DND-41 (cell line): ENCODE measurements at regions not wholly inside any gene's neighbourhood (a gene's known extent, or its start where the extent isn't known, plus 50 kb on each side); places are given as distances from the start of the nearest gene placed in this dataset.
"Not testable (repeated sequence)": the region's sequence is repeated elsewhere in the genome, so short reads cannot be mapped to it uniquely, and the experiment has no call there.

Experiments
- ATAC-seq: fragments of 200-7000 bp; cut with Tn5 transposase; 3 replicates; pipeline ENCODE4 v1.9.1; 2021; ENCODE audit warnings: low read depth; ENCODE audit not compliant: insufficient read depth
- DNase-seq: peaks from one replicate; pipeline ENCODE4 v3.0.0-alpha.2; 2020
- H2AFZ ChIP-seq: 2 replicates; pipeline ENCODE4 v1.6.0; 2012; ENCODE audit warnings: low read depth, low read length
- H3K27ac ChIP-seq: 2 replicates; pipeline ENCODE4 v1.5.1; 2012; ENCODE audit warnings: low read length, inconsistent platforms
- H3K27me3 ChIP-seq: fragments of 200-600 bp; sonication (generic); 2 replicates; pipeline ENCODE4 v1.6.0; 2012; ENCODE audit warnings: low read length, mild to moderate bottlenecking, inconsistent platforms; ENCODE audit not compliant: insufficient read depth, poor library complexity
- H3K36me3 ChIP-seq: 2 replicates; pipeline ENCODE4 v1.5.1; 2012; ENCODE audit warnings: low read length, inconsistent platforms; ENCODE audit not compliant: insufficient read depth
- H3K4me1 ChIP-seq: 2 replicates; pipeline ENCODE4 v1.5.1; 2012; ENCODE audit warnings: mild to moderate bottlenecking, low read length; ENCODE audit not compliant: insufficient read depth
- H3K4me2 ChIP-seq: 2 replicates; pipeline ENCODE4 v1.6.0; 2012; ENCODE audit warnings: mild to moderate bottlenecking, moderate library complexity, low read length, inconsistent platforms; ENCODE audit not compliant: insufficient read depth
- H3K4me3 ChIP-seq, 2 experiments: fragments of 200-600 bp in 1 of 2; shearing (Covaris generic) in 1 of 2; 2 replicates each; pipeline ENCODE4 v1.5.1; 2012 to 2016; ENCODE audit warnings: inconsistent platforms in 2 of 2, low read length in 2 of 2, mild to moderate bottlenecking in 2 of 2, low read depth in 1 of 2, moderate library complexity in 1 of 2
- H3K79me2 ChIP-seq: 2 replicates; pipeline ENCODE4 v1.6.0; 2012; ENCODE audit warnings: low read length, inconsistent platforms; ENCODE audit not compliant: insufficient read depth
- H3K9ac ChIP-seq: 2 replicates; pipeline ENCODE4 v1.6.0; 2012; ENCODE audit warnings: low read depth, mild to moderate bottlenecking, inconsistent platforms, low read length, moderate library complexity
- H3K9me3 ChIP-seq: 2 replicates; pipeline ENCODE4 v1.5.1; 2012; ENCODE audit warnings: low read length, moderate library complexity, mild to moderate bottlenecking, inconsistent platforms; ENCODE audit not compliant: insufficient read depth, severe bottlenecking
- H4K20me1 ChIP-seq: 2 replicates; pipeline ENCODE4 v1.6.0; 2012; ENCODE audit warnings: low read length; ENCODE audit not compliant: insufficient read depth
- EZH2 ChIP-seq: IDR thresholded peaks from 3 replicates; pipeline ENCODE4 v1.6.1; 2012; ENCODE audit warnings: borderline replicate concordance, low read depth, mild to moderate bottlenecking, moderate library complexity, low read length, inconsistent platforms; ENCODE audit not compliant: severe bottlenecking
- TF ChIP-seq, protein P1 (sequence below): IDR thresholded peaks from 2 replicates; pipeline ENCODE4 v1.5.1; 2012; ENCODE audit warnings: borderline replicate concordance, low read length, moderate library complexity, mild to moderate bottlenecking; ENCODE audit not compliant: poor library complexity, severe bottlenecking; ENCODE audit errors: extremely low read depth

DNA sequence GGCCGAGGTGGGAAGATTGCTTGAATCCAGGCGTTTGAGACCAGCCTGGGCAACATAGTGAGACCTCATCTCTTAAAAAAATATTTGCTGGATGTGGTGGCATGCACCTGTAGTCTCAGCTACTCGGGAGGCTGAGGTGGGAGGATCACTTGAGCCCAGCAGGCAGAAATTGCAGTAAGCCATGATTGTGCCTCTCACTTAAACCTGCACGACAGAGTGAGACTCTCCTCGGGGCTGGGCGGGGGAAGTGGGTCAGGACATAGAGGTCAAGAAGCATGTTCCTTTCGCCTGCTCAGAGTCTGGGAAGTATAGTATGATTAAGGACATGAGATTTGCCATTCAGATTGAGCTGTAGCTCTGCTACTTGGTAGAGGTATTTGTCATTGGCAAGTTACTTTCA is 52.3 kb downstream of the SEPTIN7 start:
- not testable (repeated sequence) for DNase-seq, H3K4me2 ChIP-seq, H3K27me3 ChIP-seq, H3K9me3 ChIP-seq, H3K4me1 ChIP-seq, ATAC-seq, H3K27ac ChIP-seq, H2AFZ ChIP-seq, H3K9ac ChIP-seq, H3K4me3 ChIP-seq
- peaks cover 100% of the 10 kb centered on the region for H3K79me2 ChIP-seq
- H4K20me1 ChIP-seq, result peaks cover 54% of the 10 kb centered on the region
- peaks cover 56% of the 10 kb centered on the region for H3K36me3 ChIP-seq

DNA sequence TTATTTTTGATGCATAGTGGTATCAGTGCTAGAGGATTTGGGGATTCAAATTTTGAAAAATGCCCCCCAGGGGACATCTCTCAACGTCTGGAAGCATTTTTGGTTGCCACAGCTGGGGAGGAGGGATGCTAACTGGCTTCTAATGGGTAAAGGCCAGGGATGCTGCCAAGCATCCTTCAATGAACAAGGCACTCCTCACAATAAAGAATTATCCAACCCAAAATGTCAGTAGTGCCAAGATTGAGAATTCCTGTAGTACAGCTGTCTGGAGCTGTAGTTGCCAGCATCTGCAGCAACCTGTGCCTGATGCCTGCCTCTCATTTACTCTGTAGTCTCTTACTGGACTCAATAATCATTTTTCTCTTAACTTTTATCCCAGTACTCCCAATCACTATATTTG is 53.5 kb downstream of the SEPTIN7 start:
- Histone ChIP-seq H3K36me3 (peaks cover 45% of the 10 kb centered on the region), H4K20me1 (peaks cover 54% of the 10 kb centered on the region)
- TF ChIP-seq EZH2, result no peak
- TF ChIP-seq, protein P1, sequence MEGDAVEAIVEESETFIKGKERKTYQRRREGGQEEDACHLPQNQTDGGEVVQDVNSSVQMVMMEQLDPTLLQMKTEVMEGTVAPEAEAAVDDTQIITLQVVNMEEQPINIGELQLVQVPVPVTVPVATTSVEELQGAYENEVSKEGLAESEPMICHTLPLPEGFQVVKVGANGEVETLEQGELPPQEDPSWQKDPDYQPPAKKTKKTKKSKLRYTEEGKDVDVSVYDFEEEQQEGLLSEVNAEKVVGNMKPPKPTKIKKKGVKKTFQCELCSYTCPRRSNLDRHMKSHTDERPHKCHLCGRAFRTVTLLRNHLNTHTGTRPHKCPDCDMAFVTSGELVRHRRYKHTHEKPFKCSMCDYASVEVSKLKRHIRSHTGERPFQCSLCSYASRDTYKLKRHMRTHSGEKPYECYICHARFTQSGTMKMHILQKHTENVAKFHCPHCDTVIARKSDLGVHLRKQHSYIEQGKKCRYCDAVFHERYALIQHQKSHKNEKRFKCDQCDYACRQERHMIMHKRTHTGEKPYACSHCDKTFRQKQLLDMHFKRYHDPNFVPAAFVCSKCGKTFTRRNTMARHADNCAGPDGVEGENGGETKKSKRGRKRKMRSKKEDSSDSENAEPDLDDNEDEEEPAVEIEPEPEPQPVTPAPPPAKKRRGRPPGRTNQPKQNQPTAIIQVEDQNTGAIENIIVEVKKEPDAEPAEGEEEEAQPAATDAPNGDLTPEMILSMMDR, result no peak

DNA sequence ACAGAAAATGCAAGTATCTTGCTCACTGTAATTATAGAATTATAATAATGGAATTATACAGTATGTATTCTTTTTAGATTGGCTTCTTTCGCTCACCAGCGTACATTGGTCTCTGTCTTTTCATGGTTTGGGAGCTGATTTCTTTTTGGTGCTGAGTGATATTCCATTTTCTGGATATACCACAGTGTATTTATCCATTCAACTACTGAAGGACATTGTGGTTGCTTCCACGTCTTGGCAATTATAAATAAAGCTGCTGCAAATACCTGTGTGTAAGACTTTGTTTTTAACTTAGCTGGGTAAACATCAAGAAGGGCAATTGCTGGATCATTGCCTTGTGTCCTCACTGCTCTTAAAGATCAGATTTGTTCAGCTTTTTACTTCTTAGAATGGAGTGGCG is 55.3 kb downstream of the SEPTIN7 start:
- Histone ChIP-seq H3K27me3 (no peaks in the 10 kb centered on the region), H3K4me1 (no peaks in the 10 kb centered on the region), H3K36me3 (peaks cover 44% of the 10 kb centered on the region), H4K20me1 (peaks cover 57% of the 10 kb centered on the region), H3K27ac (no peak overlapping the region), H3K9ac (no peak overlapping the region), H3K9me3 (no peaks in the 10 kb centered on the region), H3K79me2 (peaks cover 99% of the 10 kb centered on the region), H3K4me2 (no peak overlapping the region), H3K4me3 (no peak overlapping the region), H2AFZ (no peak overlapping the region)
- TF ChIP-seq, protein P1, result no peak
- TF ChIP-seq EZH2, result no peak
- no peak for ATAC-seq
- DNase-seq, result no peak

More for the DNA sequence above, 53.5 kb downstream of the SEPTIN7 start:
- no peak overlapping the region for H3K9ac ChIP-seq
- ATAC-seq (no peak), DNase-seq (no peak)
- H3K9me3 ChIP-seq, result no peaks in the 10 kb centered on the region
- no peaks in the 10 kb centered on the region for H3K27me3 ChIP-seq
- H3K4me1 ChIP-seq, result no peaks in the 10 kb centered on the region
- no peak overlapping the region for H3K4me2 ChIP-seq
- H3K27ac ChIP-seq, result no peak overlapping the region
- peaks cover 99% of the 10 kb centered on the region for H3K79me2 ChIP-seq
- no peak overlapping the region for H3K4me3 ChIP-seq
- no peak overlapping the region for H2AFZ ChIP-seq

DNA sequence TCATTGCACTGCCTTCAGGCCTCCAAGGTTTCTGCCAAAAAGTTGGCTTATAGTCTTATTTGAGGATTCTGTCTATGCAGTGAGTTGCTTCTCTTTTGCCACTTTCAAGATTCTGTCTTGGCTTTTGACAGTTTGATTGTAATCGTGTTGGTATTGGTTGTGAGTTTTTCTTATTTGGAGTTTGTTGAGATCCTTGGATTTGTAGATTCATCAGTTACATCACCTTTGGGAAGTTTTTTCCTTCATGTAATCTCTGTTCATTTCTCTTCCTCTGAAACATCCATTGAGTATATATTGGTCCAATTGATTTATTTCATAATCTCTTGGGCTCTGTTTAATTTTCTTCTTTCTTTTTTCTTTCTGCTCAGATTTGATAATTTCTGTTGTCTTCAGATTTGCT is 59.8 kb downstream of the SEPTIN7 start:
- ATAC-seq (no peak), DNase-seq (no peak)
- H3K27ac ChIP-seq, result no peak overlapping the region
- peaks cover 88% of the 10 kb centered on the region for H3K79me2 ChIP-seq
- no peaks in the 10 kb centered on the region for H3K4me1 ChIP-seq
- H3K4me2 ChIP-seq, result no peak overlapping the region
- TF ChIP-seq EZH2, result no peak
- TF ChIP-seq, protein P1, result no peak
- H3K27me3 ChIP-seq, result no peaks in the 10 kb centered on the region
- H2AFZ ChIP-seq, result no peak overlapping the region
- no peak overlapping the region for H3K9ac ChIP-seq
- no peak overlapping the region for H3K4me3 ChIP-seq
- H3K9me3 ChIP-seq, result no peaks in the 10 kb centered on the region
- H4K20me1 ChIP-seq, result peaks cover 43% of the 10 kb centered on the region
- peaks cover 45% of the 10 kb centered on the region for H3K36me3 ChIP-seq
